OCI-LY3 (cell line): ENCODE measurements at regions not wholly inside any gene's neighbourhood (a gene's known extent, or its start where the extent isn't known, plus 50 kb on each side); places are given as distances from the start of the nearest gene placed in this dataset.

Experiments
- H2AFZ ChIP-seq: fragments of 200-600, 300-600 bp; shearing (Covaris generic); 2 replicates; pipeline ENCODE4 v1.6.0; 2014; ENCODE audit warnings: antibody characterized with exemption, low read depth, low read length
- H3K27ac ChIP-seq: fragments of 200-600, 300-600 bp; sonication (generic); 2 replicates; pipeline ENCODE4 v1.5.1; 2014; ENCODE audit warnings: mild to moderate bottlenecking, low read length, moderate library complexity, mixed read lengths
- H3K27me3 ChIP-seq: fragments of 200-600, 300-600 bp; sonication (generic); 2 replicates; pipeline ENCODE4 v1.6.1; 2014; ENCODE audit warnings: low read depth, low read length, mixed read lengths
- H3K36me3 ChIP-seq: fragments of 200-600, 300-600 bp; sonication (generic); replicated peaks from 2 replicates; pipeline ENCODE3; 2014; ENCODE audit warnings: low read depth, low read length, mixed read lengths
- H3K4me1 ChIP-seq: fragments of 300-600, 200-600 bp; sonication (generic); 2 replicates; pipeline ENCODE4 v1.6.1; 2014; ENCODE audit warnings: low read length, mixed read lengths
- H3K4me2 ChIP-seq: fragments of 200-600, 300-600 bp; sonication (generic); 2 replicates; pipeline ENCODE4 v1.6.1; 2014; ENCODE audit warnings: low read length, mixed read lengths
- H3K4me3 ChIP-seq: fragments of 300-600, 200-600 bp; sonication (generic); 2 replicates; pipeline ENCODE4 v1.5.1; 2014; ENCODE audit warnings: antibody characterized with exemption, mild to moderate bottlenecking, low read length, moderate library complexity
- H3K79me2 ChIP-seq: fragments of 300-600, 200-600 bp; shearing (Covaris generic); 2 replicates; pipeline ENCODE4 v1.6.1; 2014; ENCODE audit warnings: mild to moderate bottlenecking, low read length, mixed read lengths
- H3K9ac ChIP-seq: fragments of 300-600, 200-600 bp; shearing (Covaris generic); 2 replicates; pipeline ENCODE4 v1.6.0; 2014; ENCODE audit warnings: mild to moderate bottlenecking, low read length, moderate library complexity
- H3K9me3 ChIP-seq: fragments of 200-600, 300-600 bp; shearing (Covaris generic); 2 replicates; pipeline ENCODE4 v1.6.1; 2014; ENCODE audit warnings: low read length, mixed read lengths; ENCODE audit not compliant: insufficient read depth
- H4K20me1 ChIP-seq: fragments of 200-600, 300-600 bp; sonication (generic); 2 replicates; pipeline ENCODE4 v1.6.1; 2016; ENCODE audit warnings: low read length, mixed read lengths; ENCODE audit not compliant: insufficient read depth
- EZH2phosphoT487 ChIP-seq: fragments of 200-600 bp; shearing (Covaris generic); IDR thresholded peaks from 2 replicates; pipeline ENCODE4 v1.6.1; 2018; ENCODE audit warnings: antibody characterized with exemption, mixed run types, low read depth
- TF ChIP-seq, protein P1 (sequence below): fragments of 200-600, 300-600 bp; sonication (generic); IDR thresholded peaks from 2 replicates; pipeline ENCODE4 v1.5.1; 2014; ENCODE audit warnings: antibody characterized with exemption, low read length, low read depth

DNA sequence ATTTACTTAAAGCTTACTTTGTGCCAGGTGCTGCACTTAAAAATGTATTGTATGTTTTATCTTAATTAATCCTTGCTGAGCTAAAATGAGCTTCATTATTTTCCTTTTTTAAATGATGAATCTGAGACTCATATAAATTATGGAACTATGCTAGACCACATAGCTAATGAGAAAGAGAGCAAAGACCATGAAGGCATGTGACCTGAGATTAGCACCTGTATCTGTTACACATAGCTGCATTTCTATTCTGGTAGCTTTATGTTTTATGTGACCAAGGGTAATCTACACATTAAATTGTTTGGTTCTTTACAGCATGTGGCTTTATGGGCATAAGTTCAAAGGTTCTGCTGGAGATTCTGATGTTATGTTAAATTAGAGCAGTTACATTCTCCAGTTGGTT is 839.1 kb upstream of the SORCS1 start:
- no peak overlapping the region for H2AFZ ChIP-seq
- H3K4me2 ChIP-seq: no peak overlapping the region
- no peaks in the 10 kb centered on the region for H3K4me1 ChIP-seq
- H4K20me1 ChIP-seq: no peaks in the 10 kb centered on the region
- H3K36me3 ChIP-seq: no peaks in the 10 kb centered on the region
- H3K27ac ChIP-seq: no peak overlapping the region
- TF ChIP-seq, protein P1, sequence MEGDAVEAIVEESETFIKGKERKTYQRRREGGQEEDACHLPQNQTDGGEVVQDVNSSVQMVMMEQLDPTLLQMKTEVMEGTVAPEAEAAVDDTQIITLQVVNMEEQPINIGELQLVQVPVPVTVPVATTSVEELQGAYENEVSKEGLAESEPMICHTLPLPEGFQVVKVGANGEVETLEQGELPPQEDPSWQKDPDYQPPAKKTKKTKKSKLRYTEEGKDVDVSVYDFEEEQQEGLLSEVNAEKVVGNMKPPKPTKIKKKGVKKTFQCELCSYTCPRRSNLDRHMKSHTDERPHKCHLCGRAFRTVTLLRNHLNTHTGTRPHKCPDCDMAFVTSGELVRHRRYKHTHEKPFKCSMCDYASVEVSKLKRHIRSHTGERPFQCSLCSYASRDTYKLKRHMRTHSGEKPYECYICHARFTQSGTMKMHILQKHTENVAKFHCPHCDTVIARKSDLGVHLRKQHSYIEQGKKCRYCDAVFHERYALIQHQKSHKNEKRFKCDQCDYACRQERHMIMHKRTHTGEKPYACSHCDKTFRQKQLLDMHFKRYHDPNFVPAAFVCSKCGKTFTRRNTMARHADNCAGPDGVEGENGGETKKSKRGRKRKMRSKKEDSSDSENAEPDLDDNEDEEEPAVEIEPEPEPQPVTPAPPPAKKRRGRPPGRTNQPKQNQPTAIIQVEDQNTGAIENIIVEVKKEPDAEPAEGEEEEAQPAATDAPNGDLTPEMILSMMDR: no peak
- no peak for TF ChIP-seq EZH2phosphoT487
- no peaks in the 10 kb centered on the region for H3K9me3 ChIP-seq
- H3K27me3 ChIP-seq: no peaks in the 10 kb centered on the region
- no peak overlapping the region for H3K9ac ChIP-seq
- no peak overlapping the region for H3K4me3 ChIP-seq
- no peaks in the 10 kb centered on the region for H3K79me2 ChIP-seq

DNA sequence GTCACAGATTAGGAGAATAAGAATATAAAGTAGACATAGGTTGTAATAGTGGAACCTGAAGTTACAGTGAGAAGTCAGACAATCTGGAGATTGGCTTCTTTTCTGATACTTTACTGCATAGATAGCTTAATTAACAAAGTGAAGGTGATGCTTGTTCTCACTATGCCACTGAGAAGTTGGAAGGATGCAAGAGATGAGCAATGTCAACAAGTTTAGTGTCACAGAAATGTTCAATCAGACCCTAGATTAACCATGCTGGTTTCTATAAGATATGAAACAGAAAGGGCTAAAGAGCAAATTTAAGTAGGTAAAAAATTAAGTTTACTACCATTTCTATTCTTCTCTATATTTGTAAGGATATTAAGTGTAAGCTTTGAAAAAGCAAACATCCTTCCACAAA is 838.6 kb upstream of the SORCS1 start:
- no peaks in the 10 kb centered on the region for H3K4me1 ChIP-seq
- no peak overlapping the region for H3K4me3 ChIP-seq
- no peaks in the 10 kb centered on the region for H4K20me1 ChIP-seq
- H3K4me2 ChIP-seq: no peak overlapping the region
- H2AFZ ChIP-seq: no peak overlapping the region
- H3K9ac ChIP-seq: no peak overlapping the region
- TF ChIP-seq, protein P1: no peak
- TF ChIP-seq EZH2phosphoT487: no peak
- no peaks in the 10 kb centered on the region for H3K79me2 ChIP-seq
- H3K27ac ChIP-seq: no peak overlapping the region
- no peaks in the 10 kb centered on the region for H3K36me3 ChIP-seq
- H3K27me3 ChIP-seq: no peaks in the 10 kb centered on the region
- no peaks in the 10 kb centered on the region for H3K9me3 ChIP-seq

DNA sequence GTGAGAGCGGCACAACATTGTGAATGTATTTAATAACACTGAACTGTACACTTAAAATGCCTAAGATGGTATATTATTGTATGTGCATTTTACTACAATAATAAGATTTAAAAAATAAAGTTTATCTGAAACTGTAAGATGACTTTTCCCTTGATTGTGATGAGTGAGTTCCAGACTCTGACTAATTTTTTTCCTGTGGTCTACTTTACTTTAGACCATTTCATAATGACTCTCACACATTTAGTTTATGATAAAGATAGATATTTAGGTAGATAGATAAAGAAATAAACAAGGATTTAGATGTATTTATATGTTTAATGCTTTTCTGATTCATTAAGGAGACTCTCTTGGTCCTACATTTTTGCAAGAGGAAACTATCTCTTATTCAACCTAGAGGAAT is 835.9 kb upstream of the SORCS1 start:
- no peaks in the 10 kb centered on the region for H3K4me1 ChIP-seq

DNA sequence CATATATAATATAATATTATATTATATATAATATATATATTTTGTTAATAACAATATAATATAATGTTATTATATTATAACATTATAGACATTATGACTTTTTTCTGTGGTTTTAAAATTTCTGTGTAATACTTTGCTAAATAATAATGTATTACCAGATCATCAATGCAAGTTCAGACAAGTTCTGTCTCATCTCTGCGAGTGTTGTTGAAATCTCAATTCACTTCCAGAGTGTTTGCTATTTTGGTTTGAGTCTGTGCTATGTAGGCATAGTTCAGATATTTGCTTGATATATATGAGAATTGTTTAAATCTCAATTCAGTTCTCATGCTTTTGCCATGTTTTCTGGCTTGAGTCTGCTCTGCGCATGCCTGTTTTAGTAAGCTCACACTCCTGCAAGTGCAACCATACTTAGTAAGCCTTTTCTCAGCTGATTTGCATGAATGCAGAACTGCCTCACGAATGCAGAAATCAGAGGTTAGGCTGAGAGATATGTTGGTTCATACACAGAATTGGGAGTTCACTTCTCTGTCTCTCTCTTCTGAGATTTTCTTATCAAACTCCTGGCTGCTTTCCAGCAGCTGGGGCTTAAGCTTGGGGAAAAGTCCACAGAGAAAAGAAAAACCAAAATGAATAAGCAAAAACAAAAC is 830.2 kb upstream of the SORCS1 start:
- H3K4me1 ChIP-seq: 0 out of 2 replicates have a peak, but pooled peaks cover 4% of the 10 kb centered on the region
- TF ChIP-seq, protein P1: no peak
- no peak for TF ChIP-seq EZH2phosphoT487

More for the DNA sequence above, 835.9 kb upstream of the SORCS1 start:
- no peaks in the 10 kb centered on the region for H3K27me3 ChIP-seq
- no peak overlapping the region for H3K4me3 ChIP-seq
- no peak overlapping the region for H2AFZ ChIP-seq
- H4K20me1 ChIP-seq: no peaks in the 10 kb centered on the region
- TF ChIP-seq, protein P1: no peak
- no peak for TF ChIP-seq EZH2phosphoT487
- no peak overlapping the region for H3K27ac ChIP-seq
- H3K36me3 ChIP-seq: no peaks in the 10 kb centered on the region
- no peak overlapping the region for H3K9ac ChIP-seq
- no peak overlapping the region for H3K4me2 ChIP-seq
- no peaks in the 10 kb centered on the region for H3K79me2 ChIP-seq
- no peaks in the 10 kb centered on the region for H3K9me3 ChIP-seq

More for the DNA sequence above, 830.2 kb upstream of the SORCS1 start:
- Histone ChIP-seq H4K20me1 (no peaks in the 10 kb centered on the region), H3K27me3 (no peaks in the 10 kb centered on the region), H2AFZ (no peak overlapping the region), H3K36me3 (no peaks in the 10 kb centered on the region), H3K79me2 (no peaks in the 10 kb centered on the region), H3K4me2 (no peak overlapping the region), H3K27ac (no peak overlapping the region), H3K9ac (no peak overlapping the region), H3K4me3 (no peak overlapping the region), H3K9me3 (no peaks in the 10 kb centered on the region)
